GM12873 (cell line): ENCODE measurements at regions not wholly inside any gene's neighbourhood (a gene's known extent, or its start where the extent isn't known, plus 50 kb on each side); places are given as distances from the start of the nearest gene placed in this dataset.

Source experiments
- CTCF ChIP-seq: IDR thresholded peaks from 2 replicates; pipeline ENCODE4 v1.5.1; 2012; ENCODE audit warnings: low read depth, mild to moderate bottlenecking, moderate library complexity, low read length, control low read depth; ENCODE audit not compliant: insufficient read depth; ENCODE audit errors: missing control alignments

DNA sequence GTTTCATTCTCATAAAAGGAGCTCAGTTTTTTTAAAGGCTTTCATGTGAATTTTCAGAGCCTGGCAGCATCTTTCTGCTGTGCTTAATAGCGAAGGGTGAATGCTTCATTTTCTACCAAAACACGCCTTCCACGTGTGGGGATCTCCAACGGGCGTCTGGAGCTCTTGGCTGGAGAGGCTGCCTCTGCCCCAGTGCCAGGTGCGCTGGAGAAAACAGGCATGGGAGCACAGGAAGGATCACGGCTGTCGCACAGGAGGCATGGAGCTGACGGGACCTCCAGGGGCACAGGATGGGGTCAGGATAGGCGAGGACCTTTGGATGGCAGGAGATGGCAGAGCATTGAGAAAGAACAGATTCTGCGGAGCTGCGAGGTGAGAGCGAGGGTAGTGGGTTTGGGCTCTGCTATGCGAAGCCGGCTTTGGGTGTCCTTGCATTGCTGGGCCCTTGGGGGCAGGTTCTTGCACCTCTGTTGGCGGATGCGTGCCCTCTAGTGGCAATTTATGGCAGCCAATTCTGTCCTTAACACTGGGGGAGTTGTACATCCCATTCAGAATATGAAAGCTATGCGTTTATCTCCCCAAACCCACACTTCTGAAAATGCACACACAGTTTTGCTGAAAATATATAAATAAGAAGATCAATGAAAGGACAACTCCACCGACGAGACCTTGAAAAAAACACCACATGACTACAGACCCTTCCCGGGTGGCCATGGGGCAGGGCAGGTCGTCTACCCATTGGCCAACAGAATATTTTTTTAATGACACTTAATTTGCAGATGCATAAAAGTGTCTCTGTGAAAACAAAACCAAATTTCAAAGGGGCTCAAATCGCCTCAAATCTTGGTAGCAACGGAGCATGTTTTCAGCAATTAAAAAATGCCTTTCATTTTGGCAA, 90.4 kb upstream of the SLC35G4 start:
- peak; percentile 95 for TF ChIP-seq CTCF

DNA sequence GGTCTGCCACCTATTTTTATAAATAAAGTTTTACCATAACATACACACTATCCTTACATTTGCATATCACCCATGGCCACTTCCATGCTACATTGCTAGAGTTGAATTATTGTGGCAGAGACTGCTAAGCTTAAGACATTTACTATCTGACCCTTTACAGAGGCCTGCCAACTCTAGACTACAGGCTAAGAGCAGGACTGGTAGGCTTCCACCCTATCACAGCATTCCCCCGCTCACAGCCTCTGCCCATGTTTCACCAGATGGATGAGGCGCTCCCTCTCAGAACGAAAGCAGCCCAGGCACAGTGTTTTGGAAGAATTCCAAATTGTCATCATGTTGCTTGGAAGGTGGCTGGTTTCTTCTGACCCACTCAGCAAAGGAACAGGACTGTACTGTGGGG, 91.7 kb upstream of the SLC35G4 start:
- TF ChIP-seq CTCF, result no peak

- no peak for TF ChIP-seq CTCF
Observed at GRCh38 chr18:11516751-11517503, 92.5 kb upstream of the SLC35G4 start.

DNA sequence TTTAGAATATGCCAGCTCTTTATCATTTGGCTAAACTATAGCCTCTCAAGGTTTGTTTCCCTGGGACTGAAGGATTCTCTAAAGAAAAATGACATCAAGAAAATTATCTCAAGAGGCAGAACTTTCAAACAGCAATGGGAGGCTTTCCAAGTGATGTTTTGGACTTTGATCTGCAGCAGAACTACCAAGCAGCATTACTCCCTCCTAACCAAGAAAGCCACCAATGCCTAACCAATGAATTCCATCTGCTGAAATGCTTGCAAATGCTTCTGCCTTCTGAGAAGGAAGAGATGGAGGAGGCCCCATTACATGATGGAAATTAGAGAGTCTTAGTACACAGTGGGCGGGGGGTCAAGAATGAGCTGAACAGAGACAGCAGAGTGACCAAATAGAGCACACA, 95.1 kb upstream of the SLC35G4 start:
- no peak for TF ChIP-seq CTCF

DNA sequence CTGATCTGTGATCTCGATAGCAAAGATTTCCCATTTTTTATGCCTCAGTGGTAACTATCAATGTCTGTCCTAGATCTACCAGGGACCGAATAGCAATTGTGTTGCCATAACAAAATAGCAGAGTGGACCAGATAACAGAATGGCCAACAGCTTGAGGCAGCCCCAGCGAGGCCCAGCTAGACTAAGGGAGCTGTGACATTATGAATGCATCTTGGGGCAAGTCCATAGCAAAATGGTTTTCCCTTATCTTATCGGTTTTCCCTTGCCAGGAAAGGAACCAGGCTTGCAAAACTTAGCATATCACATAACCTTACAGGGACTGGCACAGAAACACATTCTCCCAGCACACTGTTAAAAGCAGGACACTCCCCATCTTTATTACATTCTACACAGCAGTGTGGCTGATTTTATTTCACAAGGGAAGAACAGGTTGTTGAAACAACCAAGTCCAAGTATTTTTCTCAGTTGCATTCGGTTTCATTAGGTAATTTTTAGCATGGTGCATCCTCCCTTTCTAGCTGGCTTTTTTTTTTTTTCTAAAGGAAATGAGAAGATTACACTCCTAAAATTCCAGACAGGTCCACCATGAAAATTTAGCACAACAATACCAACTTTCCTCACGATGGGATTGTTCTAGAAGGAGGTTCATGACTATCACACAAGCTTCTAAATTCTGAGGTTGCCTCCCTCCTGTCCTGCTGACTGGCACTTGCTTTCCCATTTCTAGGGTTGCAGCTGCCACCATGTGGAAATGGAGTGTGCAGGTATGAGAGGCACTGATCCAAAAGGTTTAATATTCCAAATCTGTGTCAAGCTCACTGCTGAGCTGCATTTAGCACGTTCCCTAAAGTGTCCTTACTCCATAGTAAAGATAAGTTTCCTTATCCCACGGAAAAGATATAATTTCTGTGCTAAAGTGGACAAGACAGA, 97.0 kb upstream of the SLC35G4 start:
- TF ChIP-seq CTCF, result peak; percentile 28

- TF ChIP-seq CTCF, result no peak
Observed at GRCh38 chr18:11511434-11512095, 97.8 kb upstream of the SLC35G4 start.
